CD4-positive, alpha-beta T cell (primary cell): ENCODE measurements at regions not wholly inside any gene's neighbourhood (a gene's known extent, or its start where the extent isn't known, plus 50 kb on each side); places are given as distances from the start of the nearest gene placed in this dataset.

Experiments used
- ATAC-seq: fragments of 200-7000 bp; cut with Tn5 transposase; one replicate; pipeline ENCODE4 v1.10.0; 2022; ENCODE audit warnings: mild to moderate bottlenecking; ENCODE audit not compliant: poor library complexity
- CTCF ChIA-PET: fragments of 350-600 bp; sonication (Branson Sonifier 250); formaldehyde crosslinking; loops from one replicate; lab custom pipeline; 2021; ENCODE audit warnings: antibody characterized with exemption, inconsistent platforms; lab: Charles Lee
- POLR2A ChIA-PET: fragments of 350-600 bp; sonication (Branson Sonifier 250); formaldehyde crosslinking; loops from one replicate; lab custom pipeline; 2021; ENCODE audit warnings: antibody characterized with exemption, inconsistent platforms; lab: Charles Lee
- DNase-seq, 14 experiments: peaks; one replicate each; pipeline ENCODE4 v3.0.0-alpha.2; 2013 to 2020; ENCODE audit warnings: mixed read lengths in 2 of 14
- H3K27ac ChIP-seq, 2 donors: one replicate each; pipeline versions ENCODE4 v1.5.1 to v1.7.0; 2013; ENCODE audit warnings: low read length in 2 of 2, low read depth in 1 of 2, mild to moderate bottlenecking in 1 of 2
- H3K27me3 ChIP-seq, 2 experiments: 1 replicate in 1 of 2; 2 replicates in 1 of 2; pipeline versions ENCODE4 v1.6.1 to v1.7.0; 2013; ENCODE audit warnings: low read length in 2 of 2, control low read depth in 1 of 2, mild to moderate bottlenecking in 1 of 2, moderate library complexity in 1 of 2; ENCODE audit not compliant: insufficient read depth in 2 of 2, control insufficient read depth in 1 of 2
- H3K36me3 ChIP-seq: one replicate; pipeline ENCODE4 v1.6.1; 2013; ENCODE audit warnings: low read length, control low read depth; ENCODE audit not compliant: insufficient read depth
- H3K4me1 ChIP-seq: one replicate; pipeline ENCODE4 v1.6.1; 2013; ENCODE audit warnings: low read length, control low read depth; ENCODE audit not compliant: insufficient read depth
- H3K4me3 ChIP-seq: one replicate; pipeline ENCODE4 v1.5.1; 2013; ENCODE audit warnings: mild to moderate bottlenecking, low read length, moderate library complexity
- H3K9me3 ChIP-seq, 2 experiments: 1 replicate in 1 of 2; 2 replicates in 1 of 2; pipeline versions ENCODE4 v1.6.1 to v1.7.0; 2013; ENCODE audit warnings: low read length in 2 of 2, mild to moderate bottlenecking in 2 of 2, control low read depth in 1 of 2, moderate library complexity in 1 of 2; ENCODE audit not compliant: control insufficient read depth in 1 of 2, insufficient read depth in 1 of 2
- H3K27ac Mint-ChIP-seq: one replicate; pipeline ENCODE4 v1.8.0; 2020; ENCODE audit warnings: mixed read lengths
- H3K27me3 Mint-ChIP-seq: one replicate; pipeline ENCODE4 v1.8.0; 2021; ENCODE audit warnings: mixed read lengths
- H3K36me3 Mint-ChIP-seq: one replicate; pipeline ENCODE4 v1.8.0; 2021; ENCODE audit warnings: low read depth, mixed read lengths
- H3K4me1 Mint-ChIP-seq: one replicate; pipeline ENCODE4 v1.8.0; 2021; ENCODE audit warnings: low read depth, mixed read lengths
- H3K4me3 Mint-ChIP-seq: one replicate; pipeline ENCODE4 v1.8.0; 2020; ENCODE audit warnings: mild to moderate bottlenecking, mixed read lengths
- H3K9me3 Mint-ChIP-seq: one replicate; pipeline ENCODE4 v1.8.0; 2020; ENCODE audit warnings: mixed read lengths
- intact Hi-C, 2 experiments: fragments of 100-400 bp; cut with DNase I in 1 of 2; cut with micrococcal nuclease in 1 of 2; formaldehyde crosslinking; loops; one replicate each; pipeline versions ENCODE4 v1.15.1 to v1.9.0; 2023 to 2025; cut with DNase I, micrococcal nuclease
- TF ChIP-seq, protein P1 (sequence below): fragments of 200-600 bp; IDR thresholded peaks from one replicate; pipeline ENCODE4 v1.8.0; 2022; ENCODE audit warnings: antibody characterized with exemption, mild to moderate bottlenecking

DNA sequence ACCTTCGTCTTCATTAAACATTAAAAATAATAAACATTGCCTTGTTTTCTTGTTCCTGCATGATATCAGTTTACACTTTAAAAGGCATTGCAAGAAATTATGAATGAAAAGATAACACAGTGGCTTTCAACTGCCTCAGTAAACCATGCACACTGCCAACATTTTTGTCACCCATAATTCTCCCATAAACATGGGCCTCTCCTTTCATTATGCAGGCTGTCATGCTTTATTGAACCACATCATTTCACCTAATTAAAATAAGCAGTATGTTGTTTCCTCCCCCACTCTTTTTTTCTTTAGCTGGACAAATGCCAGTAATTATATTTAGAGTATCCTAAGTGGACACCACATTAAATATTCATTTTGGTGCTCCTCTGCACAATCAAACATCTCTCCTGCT, 1566.5 kb upstream of the SLC10A2 start:
- ATAC-seq (no peak), DNase-seq (no peak)
- Mint-ChIP-seq H3K36me3 (no peaks in the 10 kb centered on the region), H3K4me3 (no peak overlapping the region), H3K27me3 (no peaks in the 10 kb centered on the region), H3K4me1 (no peaks in the 10 kb centered on the region), H3K27ac (no peak overlapping the region), H3K9me3 (no peaks in the 10 kb centered on the region)
- no peaks in the 10 kb centered on the region for H3K27me3 ChIP-seq
- intact Hi-C loops, result no loop called here
- no peaks in the 10 kb centered on the region for H3K36me3 ChIP-seq
- H3K27ac ChIP-seq, result no peak overlapping the region
- no peak overlapping the region for H3K4me3 ChIP-seq
- POLR2A ChIA-PET, result no interaction called here
- no peaks in the 10 kb centered on the region for H3K4me1 ChIP-seq
- TF ChIP-seq, protein P1, sequence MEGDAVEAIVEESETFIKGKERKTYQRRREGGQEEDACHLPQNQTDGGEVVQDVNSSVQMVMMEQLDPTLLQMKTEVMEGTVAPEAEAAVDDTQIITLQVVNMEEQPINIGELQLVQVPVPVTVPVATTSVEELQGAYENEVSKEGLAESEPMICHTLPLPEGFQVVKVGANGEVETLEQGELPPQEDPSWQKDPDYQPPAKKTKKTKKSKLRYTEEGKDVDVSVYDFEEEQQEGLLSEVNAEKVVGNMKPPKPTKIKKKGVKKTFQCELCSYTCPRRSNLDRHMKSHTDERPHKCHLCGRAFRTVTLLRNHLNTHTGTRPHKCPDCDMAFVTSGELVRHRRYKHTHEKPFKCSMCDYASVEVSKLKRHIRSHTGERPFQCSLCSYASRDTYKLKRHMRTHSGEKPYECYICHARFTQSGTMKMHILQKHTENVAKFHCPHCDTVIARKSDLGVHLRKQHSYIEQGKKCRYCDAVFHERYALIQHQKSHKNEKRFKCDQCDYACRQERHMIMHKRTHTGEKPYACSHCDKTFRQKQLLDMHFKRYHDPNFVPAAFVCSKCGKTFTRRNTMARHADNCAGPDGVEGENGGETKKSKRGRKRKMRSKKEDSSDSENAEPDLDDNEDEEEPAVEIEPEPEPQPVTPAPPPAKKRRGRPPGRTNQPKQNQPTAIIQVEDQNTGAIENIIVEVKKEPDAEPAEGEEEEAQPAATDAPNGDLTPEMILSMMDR, result no peak
- CTCF ChIA-PET, result no interaction called here
- H3K9me3 ChIP-seq, result no peaks in the 10 kb centered on the region

DNA sequence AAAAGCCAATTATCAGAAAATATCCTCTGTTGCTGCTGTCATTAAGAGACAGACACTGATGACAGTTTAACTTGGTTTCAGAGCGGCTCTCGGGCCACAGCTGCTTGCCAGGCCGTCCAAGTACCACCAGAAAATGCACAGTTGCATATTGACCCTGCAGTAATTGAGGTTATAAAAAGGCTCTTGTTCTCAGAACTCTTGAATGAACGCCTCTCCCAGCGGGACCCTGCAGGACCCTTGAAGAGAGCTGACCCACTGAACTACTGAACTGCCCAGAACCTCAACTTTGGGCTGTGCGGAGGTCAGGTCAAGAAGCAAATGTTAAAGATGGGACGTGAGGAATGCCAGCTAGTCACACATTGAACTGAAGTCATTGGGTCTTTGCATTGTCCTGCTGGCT, 1559.0 kb upstream of the SLC10A2 start:
- Mint-ChIP-seq H3K4me1 (no peaks in the 10 kb centered on the region), H3K4me3 (no peak overlapping the region), H3K9me3 (no peaks in the 10 kb centered on the region), H3K36me3 (no peaks in the 10 kb centered on the region), H3K27me3 (no peaks in the 10 kb centered on the region), H3K27ac (no peak overlapping the region)
- intact Hi-C loops, result no loop called here
- POLR2A ChIA-PET, result no interaction called here
- Histone ChIP-seq H3K36me3 (no peaks in the 10 kb centered on the region), H3K27me3 (no peaks in the 10 kb centered on the region), H3K4me1 (no peaks in the 10 kb centered on the region), H3K4me3 (no peak overlapping the region), H3K9me3 (peaks cover 0 to 3% of the 10 kb centered on the region in 2 experiments), H3K27ac (no peak overlapping the region)
- TF ChIP-seq, protein P1, result no peak
- CTCF ChIA-PET, result no interaction called here
- ATAC-seq (no peak), DNase-seq (no peak)

DNA sequence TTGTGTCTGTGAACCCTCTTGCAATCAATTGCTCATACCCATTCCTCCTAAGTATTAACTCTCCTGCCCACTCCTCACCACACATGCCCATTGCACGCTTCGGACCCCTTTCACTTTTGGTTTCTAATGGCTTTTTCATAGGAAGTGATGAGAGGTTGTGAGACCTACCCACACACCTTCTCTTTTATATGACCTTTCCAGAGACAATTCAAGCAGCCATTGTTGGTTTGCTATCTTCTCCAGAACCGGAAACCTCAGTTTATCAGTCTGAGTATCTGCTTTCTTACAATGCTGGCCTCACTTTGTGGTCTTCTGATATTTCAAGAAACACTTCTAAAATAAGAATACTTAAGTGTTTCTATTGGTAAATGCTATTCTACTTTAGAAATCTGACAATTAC, 1550.8 kb upstream of the SLC10A2 start:
- ATAC-seq, result no peak
- H3K27me3 ChIP-seq, result no peaks in the 10 kb centered on the region
- H3K4me1 ChIP-seq, result no peaks in the 10 kb centered on the region
- H3K27ac ChIP-seq, result no peak overlapping the region
- no peaks in the 10 kb centered on the region for H3K27me3 Mint-ChIP-seq
- intact Hi-C loops, result no loop called here
- ChIA-PET POLR2A (no interaction called here), CTCF (no interaction called here)
- no peaks in the 10 kb centered on the region for H3K4me1 Mint-ChIP-seq
- H3K36me3 Mint-ChIP-seq, result no peaks in the 10 kb centered on the region
- no peak overlapping the region for H3K27ac Mint-ChIP-seq
- H3K9me3 ChIP-seq, result peaks cover 4 to 6% of the 10 kb centered on the region in 2 experiments
- no peaks in the 10 kb centered on the region for H3K36me3 ChIP-seq
- TF ChIP-seq, protein P1, result no peak
- no peak for DNase-seq
- no peak overlapping the region for H3K4me3 ChIP-seq
- no peak overlapping the region for H3K4me3 Mint-ChIP-seq
- H3K9me3 Mint-ChIP-seq, result peaks cover 13% of the 10 kb centered on the region
